LNCAP (cell line): ENCODE measurements at regions not wholly inside any gene's neighbourhood (a gene's known extent, or its start where the extent isn't known, plus 50 kb on each side); places are given as distances from the start of the nearest gene placed in this dataset.

Experiments used
- TF ChIP-seq, protein P1 (sequence below): fragments of 450-650 bp; IDR thresholded peaks from 2 replicates; pipeline ENCODE4 v1.5.1; 2017; ENCODE audit warnings: mild to moderate bottlenecking

GRCh38 chr11:121711939-121712338 is 259.2 kb upstream of the SORL1-AS1 start:
- TF ChIP-seq, protein P1, sequence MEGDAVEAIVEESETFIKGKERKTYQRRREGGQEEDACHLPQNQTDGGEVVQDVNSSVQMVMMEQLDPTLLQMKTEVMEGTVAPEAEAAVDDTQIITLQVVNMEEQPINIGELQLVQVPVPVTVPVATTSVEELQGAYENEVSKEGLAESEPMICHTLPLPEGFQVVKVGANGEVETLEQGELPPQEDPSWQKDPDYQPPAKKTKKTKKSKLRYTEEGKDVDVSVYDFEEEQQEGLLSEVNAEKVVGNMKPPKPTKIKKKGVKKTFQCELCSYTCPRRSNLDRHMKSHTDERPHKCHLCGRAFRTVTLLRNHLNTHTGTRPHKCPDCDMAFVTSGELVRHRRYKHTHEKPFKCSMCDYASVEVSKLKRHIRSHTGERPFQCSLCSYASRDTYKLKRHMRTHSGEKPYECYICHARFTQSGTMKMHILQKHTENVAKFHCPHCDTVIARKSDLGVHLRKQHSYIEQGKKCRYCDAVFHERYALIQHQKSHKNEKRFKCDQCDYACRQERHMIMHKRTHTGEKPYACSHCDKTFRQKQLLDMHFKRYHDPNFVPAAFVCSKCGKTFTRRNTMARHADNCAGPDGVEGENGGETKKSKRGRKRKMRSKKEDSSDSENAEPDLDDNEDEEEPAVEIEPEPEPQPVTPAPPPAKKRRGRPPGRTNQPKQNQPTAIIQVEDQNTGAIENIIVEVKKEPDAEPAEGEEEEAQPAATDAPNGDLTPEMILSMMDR: no peak

GRCh38 chr11:121711236-121711635 is 258.5 kb upstream of the SORL1-AS1 start:
- TF ChIP-seq, protein P1: no peak

DNA sequence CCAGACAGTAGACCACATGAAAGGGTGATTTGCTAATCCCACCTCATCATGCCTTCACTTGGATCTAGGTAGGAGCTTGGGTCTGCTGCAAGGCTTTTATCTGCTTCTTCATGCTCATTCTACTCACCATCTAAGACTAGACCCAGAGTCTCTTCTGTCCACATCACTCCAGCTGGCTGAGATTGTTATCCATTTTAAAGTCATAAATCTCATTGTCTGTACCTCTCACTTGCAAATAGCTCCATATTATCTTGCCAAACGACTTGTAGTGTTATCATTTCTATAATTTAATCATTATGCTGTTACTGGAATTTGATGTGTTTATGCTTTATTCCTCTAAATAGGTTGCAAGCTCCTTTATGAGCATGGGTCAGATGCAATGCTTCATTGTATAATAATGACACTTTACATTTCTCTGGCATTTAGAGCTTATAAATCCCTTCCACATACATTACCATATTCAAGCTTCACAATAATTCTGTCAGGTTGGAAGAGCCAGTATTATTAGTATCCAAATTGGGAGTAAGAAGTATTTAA is 254.2 kb upstream of the SORL1-AS1 start:
- TF ChIP-seq, protein P1: no peak

GRCh38 chr11:121703201-121703600 is 250.4 kb upstream of the SORL1-AS1 start:
- TF ChIP-seq, protein P1: no peak

DNA sequence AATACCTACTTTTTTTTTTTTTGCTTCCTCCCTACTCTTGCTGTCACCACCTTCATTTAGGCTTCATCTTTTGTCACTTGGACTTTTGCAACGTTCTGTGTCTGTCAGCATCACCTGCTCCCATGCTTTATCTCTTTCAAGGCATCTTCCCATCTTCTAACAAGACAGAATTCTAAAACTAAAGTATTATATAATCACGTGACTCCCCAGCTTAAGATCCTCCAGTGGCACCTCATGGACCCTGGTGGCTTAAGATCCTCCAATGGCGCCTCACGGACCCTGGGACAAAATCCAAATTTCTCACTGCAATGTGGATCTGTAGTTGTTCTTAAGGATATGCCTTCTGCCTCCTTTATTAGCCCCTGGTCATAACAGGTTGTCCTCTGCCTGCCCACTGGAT is 248.2 kb upstream of the SORL1-AS1 start:
- TF ChIP-seq, protein P1: no peak

GRCh38 chr11:121699801-121700200 is 247.0 kb upstream of the SORL1-AS1 start:
- TF ChIP-seq, protein P1: no peak

GRCh38 chr11:121696931-121697670 is 244.3 kb upstream of the SORL1-AS1 start:
- TF ChIP-seq, protein P1: no peak
